ENCODE measurements at regions not wholly inside any gene's neighbourhood (a gene's known extent, or its start where the extent isn't known, plus 50 kb on each side); places are given as distances from the start of the nearest gene placed in this dataset.

DNA sequence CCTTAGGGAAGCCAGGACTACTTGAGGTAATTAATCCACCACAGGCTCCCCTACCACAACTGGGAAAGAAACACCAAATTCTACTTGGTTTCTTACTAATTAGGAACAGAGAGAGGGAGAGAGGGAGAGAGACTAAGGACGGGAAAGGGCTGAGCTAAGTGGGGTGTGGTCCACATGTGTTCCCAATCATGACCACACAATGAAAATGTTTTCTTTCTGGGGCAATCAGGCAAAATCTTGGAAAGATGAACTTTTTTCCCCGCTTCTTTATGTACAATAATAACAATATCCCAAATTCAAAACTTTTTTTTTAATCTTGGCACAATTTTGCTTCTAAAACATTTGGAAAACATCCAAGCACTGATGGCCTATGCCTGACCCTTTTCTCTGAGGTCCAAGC lies 734.4 kb downstream of the MAFB start:
- no peak for DNase-seq

- no peak for DNase-seq
These were observed 742.1 kb downstream of the MAFB start for GRCh38 chr20:39946931-39947330.

DNA sequence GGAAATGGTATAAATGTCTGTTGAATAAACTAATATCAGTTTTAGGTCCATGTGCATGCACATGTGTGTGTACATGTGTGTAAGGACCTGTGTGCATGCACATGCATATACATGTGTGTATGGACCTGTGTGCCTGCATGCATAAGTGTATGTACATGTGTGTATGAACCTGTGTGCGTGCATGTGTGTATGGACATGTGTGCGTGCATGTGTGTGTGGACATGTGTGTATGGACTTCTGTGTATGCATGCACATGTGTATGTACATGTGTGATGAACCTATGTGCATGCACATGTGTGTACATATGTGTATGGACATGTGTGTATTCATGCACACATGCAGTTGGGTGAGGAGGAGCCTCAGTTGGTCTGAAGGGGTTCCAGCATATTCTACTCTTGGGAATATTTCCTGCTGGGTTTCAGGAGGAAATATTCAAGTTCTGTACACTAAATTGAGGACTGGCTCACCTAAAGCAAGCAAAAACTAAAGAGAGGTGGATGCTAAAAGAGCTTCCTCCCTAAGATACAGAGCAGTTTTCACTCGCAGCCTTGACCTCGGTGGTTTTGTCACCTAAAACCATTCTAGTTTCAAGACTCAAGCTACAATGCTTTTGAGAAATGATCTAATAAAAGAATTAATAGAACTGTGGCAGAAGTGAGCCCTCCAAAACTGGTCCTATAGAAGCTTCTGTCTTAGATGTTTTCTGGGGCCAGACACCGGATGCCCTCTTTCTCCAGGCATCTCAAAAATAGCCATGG lies 742.8 kb downstream of the MAFB start:
- DNase-seq = no peak

GRCh38 chr20:39944861-39945260 lies 744.2 kb downstream of the MAFB start:
- DNase-seq = no peak

GRCh38 chr20:39943336-39943735 lies 745.7 kb downstream of the MAFB start:
- DNase-seq = no peak

DNA sequence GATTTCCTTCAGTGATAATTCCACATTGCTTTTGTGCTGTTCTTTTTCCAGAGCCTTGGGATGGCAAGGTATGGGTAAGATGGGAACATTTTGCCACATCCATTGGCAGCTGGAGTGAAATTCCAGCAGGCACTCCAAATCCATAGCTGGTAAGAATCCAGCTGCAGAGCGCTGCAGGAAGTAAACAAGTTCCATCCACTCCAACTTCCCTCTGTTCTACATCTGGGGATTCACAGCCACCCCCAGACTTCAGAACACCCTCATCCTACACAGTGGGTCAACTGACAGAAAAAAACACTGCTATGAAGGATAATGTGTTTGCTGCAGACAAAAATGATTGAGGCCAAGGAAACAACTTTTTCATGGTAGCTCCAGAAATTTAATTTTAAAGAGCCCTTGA lies 747.8 kb downstream of the MAFB start:
- DNase-seq = no peak

DNA sequence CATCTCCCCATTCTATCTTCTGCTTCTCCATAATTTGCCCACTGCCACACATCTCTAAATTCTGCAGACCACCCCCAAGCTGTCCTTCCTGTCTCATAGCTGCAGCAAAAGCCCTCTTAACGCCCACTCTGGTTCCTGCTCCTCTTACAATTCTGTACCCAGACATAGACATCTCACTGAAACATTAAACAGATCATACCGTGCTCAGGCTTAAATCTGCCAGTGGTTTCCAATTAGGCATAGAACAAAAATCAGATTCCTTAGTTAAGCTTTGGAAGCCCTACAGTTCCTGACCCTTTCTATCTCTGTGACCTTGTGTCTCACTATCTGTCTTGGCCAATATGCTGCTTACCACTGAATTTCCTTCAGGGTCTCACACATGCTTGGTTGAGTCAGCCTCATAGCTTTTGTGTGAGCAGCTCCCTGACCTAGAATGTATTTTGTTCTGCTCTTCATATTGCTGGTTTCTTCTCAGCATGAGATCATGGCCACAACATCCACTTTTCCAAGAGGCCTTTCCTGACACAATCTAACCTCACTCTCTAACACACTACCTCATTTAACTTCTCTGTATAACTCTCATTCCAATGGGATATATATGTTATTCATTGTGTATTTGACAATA lies 749.7 kb downstream of the MAFB start:
- DNase-seq = no peak

- no peak for DNase-seq
These were observed 752.6 kb downstream of the MAFB start for GRCh38 chr20:39936401-39936800.

DNA sequence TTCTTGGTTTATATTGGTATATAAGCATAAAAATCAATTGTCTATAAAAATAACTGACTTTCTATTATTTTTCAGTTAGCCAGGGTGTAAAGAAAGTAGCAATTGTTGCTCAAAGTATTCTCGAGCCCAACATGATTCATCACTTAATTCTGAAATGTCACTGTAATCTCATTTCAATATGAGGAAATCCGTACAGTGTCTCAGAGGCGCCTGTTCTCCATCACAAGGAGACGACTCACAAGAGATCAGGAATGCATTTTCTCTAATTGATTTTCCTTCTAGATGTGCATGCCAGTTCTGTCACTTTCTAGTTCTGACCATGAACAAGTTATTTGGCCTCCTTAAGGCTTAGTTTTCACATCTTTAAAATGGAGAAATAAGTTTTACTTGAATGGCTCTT lies 753.1 kb downstream of the MAFB start:
- DNase-seq = no peak

DNA sequence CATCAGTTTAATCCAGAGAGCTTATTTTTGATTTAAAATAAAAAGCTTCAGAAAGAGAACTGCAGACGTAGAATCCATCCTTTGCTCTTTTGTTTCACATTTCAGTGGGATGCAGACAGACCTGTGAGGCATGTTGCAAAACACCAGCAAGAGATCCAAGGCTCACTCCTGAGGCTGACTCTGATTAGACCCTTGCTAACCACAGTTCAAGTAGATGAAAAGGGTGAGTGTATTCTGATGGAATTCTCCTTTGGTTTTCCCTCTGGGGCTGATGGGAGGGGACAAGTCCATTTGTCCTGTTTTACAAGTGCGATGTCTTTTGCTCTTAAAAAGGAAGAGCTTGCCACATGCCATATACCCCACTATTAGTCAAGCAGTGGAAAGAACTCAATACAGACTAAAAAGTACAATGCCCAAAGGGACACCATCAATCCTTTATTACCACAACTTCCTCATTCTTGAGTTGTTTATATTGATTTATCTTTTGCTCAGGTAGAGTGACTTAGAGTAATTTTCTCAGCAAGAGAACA lies 772.7 kb downstream of the MAFB start:
- no peak for DNase-seq

DNA sequence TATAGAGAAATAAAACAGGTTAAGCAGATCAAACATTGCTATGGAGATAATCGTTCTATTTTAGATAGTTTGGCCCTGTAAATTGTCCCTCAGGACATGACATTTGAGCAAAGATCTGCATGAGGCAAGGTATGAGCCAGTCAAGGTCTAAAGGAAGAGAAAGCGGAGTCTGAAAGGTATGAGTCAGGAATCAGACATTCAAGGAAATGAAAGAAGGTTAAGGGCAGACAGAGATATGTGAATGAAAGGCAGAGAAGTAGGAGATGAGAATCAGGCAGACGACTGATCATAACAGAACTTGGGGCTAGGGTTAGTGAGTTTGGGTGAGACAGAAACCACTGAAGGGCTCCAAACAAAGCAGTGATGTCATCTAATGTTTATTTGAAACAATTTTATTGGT lies 775.8 kb downstream of the MAFB start:
- DNase-seq = no peak

- no peak for DNase-seq
These were observed 777.5 kb downstream of the MAFB start for GRCh38 chr20:39911497-39911896.

DNA sequence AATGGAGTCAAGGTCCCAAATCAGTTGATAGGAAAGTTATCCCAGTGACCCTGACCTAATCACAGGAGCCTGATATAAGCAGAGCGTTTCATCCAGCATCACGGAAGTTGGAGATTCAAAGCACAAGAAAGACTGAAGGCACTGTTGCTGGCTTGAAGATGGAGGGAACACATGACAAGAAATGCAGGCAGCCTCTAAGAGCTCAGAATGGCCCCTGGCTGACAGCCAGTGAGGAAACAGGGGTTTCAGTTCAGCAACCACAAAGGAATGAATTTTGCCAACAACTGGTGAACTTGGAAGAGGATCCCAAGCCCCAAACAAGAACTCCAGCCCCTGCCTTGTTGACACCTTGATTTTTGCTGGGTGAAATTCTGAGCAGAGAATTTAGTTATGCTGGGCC lies 778.5 kb downstream of the MAFB start:
- DNase-seq = no peak

DNA sequence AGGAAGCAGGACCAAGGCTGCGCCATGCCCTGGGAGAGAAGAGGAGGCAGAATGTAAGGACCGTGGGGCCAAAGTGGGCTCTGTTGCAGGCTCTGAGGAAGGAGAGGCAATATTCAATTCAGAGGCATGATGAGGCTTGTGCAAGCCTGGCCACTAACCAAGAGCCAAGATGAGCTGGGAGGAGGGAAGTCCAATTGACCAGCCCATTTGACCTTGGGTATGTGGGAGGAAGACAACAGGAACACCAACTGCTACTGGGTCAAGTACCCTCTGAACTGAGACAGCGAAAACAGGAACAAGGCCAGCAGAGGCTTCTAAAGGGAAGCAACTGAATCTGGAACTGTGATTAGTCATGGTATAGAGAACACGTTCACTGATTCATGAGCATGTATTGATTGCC lies 779.6 kb downstream of the MAFB start:
- no peak for DNase-seq

- DNase-seq = no peak
These were observed 784.4 kb downstream of the MAFB start for GRCh38 chr20:39904476-39905112.

GRCh38 chr20:39903806-39904465 lies 785.1 kb downstream of the MAFB start:
- DNase-seq = no peak

- no peak for DNase-seq
These were observed 789.2 kb downstream of the MAFB start for GRCh38 chr20:39899881-39900280.

GRCh38 chr20:39898467-39898852 lies 790.6 kb downstream of the MAFB start:
- DNase-seq = no peak

DNA sequence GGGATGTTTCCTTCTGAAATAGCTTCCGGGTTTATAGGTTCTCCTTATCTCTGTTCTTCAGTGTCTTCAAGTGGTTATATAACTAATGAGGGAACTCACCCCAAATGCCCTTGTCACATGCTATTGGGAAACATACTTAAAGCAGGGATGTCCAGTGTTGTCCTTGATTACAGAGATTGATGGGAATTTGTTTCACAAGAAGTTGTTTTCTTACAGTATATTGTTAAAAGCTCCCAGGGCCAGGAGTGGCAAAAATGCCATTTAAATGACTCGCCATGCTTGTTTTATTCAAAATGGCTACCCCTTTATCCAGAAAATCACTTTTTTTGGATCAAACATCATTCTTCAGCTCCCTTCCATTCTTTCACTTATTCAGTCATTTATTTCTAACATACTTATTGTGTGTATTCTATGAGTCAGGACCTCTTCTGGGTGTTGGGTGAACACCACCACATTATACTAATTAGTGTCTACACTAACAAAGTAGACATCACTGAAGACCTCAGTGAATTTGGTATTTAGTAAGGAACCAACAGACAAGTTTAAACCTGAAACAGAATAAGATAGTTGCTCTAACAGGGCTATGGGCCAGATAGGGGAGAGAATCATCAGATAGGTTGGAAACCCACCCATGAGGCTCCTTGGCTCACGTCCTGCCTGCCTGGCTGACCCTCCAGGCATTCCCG lies 791.1 kb downstream of the MAFB start:
- no peak for DNase-seq

GRCh38 chr20:39897058-39897457 lies 792.0 kb downstream of the MAFB start:
- no peak for DNase-seq

GRCh38 chr20:39894067-39894466 lies 795.0 kb downstream of the MAFB start:
- DNase-seq = no peak

DNA sequence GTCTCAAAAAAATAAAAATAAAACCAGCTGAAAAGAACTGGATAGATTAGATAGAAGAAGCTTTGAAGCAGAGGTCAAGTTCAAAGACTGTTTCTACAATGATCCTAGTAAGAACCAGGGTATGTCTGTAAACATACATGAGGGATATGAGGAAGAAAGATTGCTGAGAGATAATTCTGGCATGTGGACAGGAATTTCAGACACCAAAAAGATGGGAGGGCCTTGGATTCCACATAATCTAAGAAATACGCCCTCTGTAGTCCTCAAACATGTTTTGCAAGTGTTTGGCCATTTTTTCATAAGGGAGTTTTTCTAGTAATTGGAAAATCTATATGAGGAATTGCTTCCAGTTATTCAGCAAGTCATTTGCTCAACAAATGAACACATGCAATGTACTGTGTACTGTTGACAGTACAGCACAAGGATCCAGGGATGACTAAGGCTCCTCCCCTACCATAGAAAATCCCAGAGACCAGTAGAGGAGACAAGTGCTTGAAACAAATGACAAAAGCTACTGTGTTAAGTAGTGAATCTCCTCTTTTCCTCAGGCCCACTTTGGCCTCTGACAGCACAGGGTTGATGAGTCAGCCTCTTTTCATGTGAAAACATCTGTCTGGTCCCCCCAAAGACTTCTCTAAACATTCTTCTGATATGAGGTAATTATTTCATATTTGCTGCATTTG lies 795.9 kb downstream of the MAFB start:
- DNase-seq = no peak

All from 8988T (cell line).